GM23338 (cell line): ENCODE measurements at regions not wholly inside any gene's neighbourhood (a gene's known extent, or its start where the extent isn't known, plus 50 kb on each side); places are given as distances from the start of the nearest gene placed in this dataset.

Source experiments
- ATAC-seq: fragments of 200-7000 bp; cut with Tn5 transposase; 3 replicates; pipeline ENCODE4 v1.9.1; 2020
- DNase-seq: peaks from one replicate; pipeline ENCODE4 v3.0.0-alpha.2; 2015; ENCODE audit warnings: low spot score
- H2AFZ ChIP-seq: fragments of 200-600 bp; sonication (generic); 2 replicates; pipeline ENCODE4 v1.8.0; 2016; ENCODE audit warnings: antibody characterized with exemption, mild to moderate bottlenecking, moderate library complexity
- H3F3A ChIP-seq: fragments of 200-600 bp; sonication (generic); replicated peaks from 2 replicates; pipeline ENCODE4 v1.8.0; 2017; ENCODE audit warnings: antibody characterized with exemption, mixed run types, low read depth
- H3K27ac ChIP-seq: fragments of 200-600 bp; sonication (generic); 2 replicates; pipeline ENCODE4 v1.6.1; 2016; ENCODE audit warnings: low read depth
- H3K27me3 ChIP-seq: fragments of 200-600 bp; sonication (generic); 2 replicates; pipeline ENCODE4 v1.8.0; 2016; ENCODE audit warnings: mild to moderate bottlenecking, mixed run types, moderate library complexity; ENCODE audit not compliant: insufficient read depth
- H3K36me3 ChIP-seq: fragments of 200-600 bp; sonication (generic); 2 replicates; pipeline ENCODE4 v1.8.0; 2016; ENCODE audit warnings: mild to moderate bottlenecking; ENCODE audit not compliant: insufficient read depth
- H3K4me1 ChIP-seq: fragments of 200-600 bp; sonication (generic); 2 replicates; pipeline ENCODE4 v1.8.0; 2016; ENCODE audit warnings: mild to moderate bottlenecking, moderate library complexity; ENCODE audit not compliant: insufficient read depth
- H3K4me2 ChIP-seq: fragments of 200-600 bp; sonication (generic); 2 replicates; pipeline ENCODE4 v1.7.1; 2017; ENCODE audit warnings: mixed run types
- H3K4me3 ChIP-seq: fragments of 200-600 bp; sonication (generic); 2 replicates; pipeline ENCODE4 v1.6.1; 2016; ENCODE audit warnings: mixed run types
- H3K79me2 ChIP-seq: fragments of 200-600 bp; sonication (generic); replicated peaks from 2 replicates; pipeline ENCODE4 v1.8.0; 2017; ENCODE audit warnings: mild to moderate bottlenecking; ENCODE audit not compliant: insufficient read depth
- H3K9me2 ChIP-seq: fragments of 200-600 bp; sonication (generic); 2 replicates; pipeline ENCODE4 v1.8.0; 2017; ENCODE audit not compliant: insufficient read depth
- H4K20me1 ChIP-seq: fragments of 200-600 bp; sonication (generic); replicated peaks from 2 replicates; pipeline ENCODE4 v1.8.0; 2017; ENCODE audit warnings: mild to moderate bottlenecking; ENCODE audit not compliant: insufficient read depth
- H3K27ac Mint-ChIP-seq: 2 replicates; pipeline ENCODE4 v1.8.0; 2020; ENCODE audit warnings: inconsistent platforms, mild to moderate bottlenecking, moderate library complexity, mixed read lengths
- H3K27me3 Mint-ChIP-seq: 3 replicates; pipeline ENCODE4 v1.8.0; 2022; ENCODE audit warnings: low read depth, mild to moderate bottlenecking, moderate library complexity, mixed read lengths, inconsistent platforms; ENCODE audit not compliant: insufficient read depth, poor library complexity
- H3K36me3 Mint-ChIP-seq: 3 replicates; pipeline ENCODE4 v1.8.0; 2021; ENCODE audit warnings: low read depth, mild to moderate bottlenecking, inconsistent platforms, moderate library complexity, mixed read lengths
- H3K4me1 Mint-ChIP-seq: 3 replicates; pipeline ENCODE4 v1.8.0; 2020; ENCODE audit warnings: mild to moderate bottlenecking, inconsistent platforms, mixed read lengths
- H3K4me3 Mint-ChIP-seq: 3 replicates; pipeline ENCODE4 v1.8.0; 2021; ENCODE audit warnings: moderate library complexity, mild to moderate bottlenecking, inconsistent platforms, mixed read lengths
- H3K9me3 Mint-ChIP-seq: 3 replicates; pipeline ENCODE4 v1.8.0; 2020; ENCODE audit warnings: moderate library complexity, mild to moderate bottlenecking, inconsistent platforms, mixed read lengths
- CREB1 ChIP-seq: fragments of 250-450 bp; sonication (Bioruptor Pico); IDR thresholded peaks from 2 replicates; pipeline ENCODE4 v1.5.0; 2020; ENCODE audit warnings: low read depth, mild to moderate bottlenecking, moderate library complexity
- CTCF ChIP-seq, 2 experiments: fragments of 200-600 bp in 1 of 2; sonication (generic) in 1 of 2; conservative IDR thresholded peaks; 2 replicates each; pipeline versions ENCODE4 v1.5.1 to v1.6.1; 2016 to 2017; ENCODE audit warnings: antibody characterized with exemption in 2 of 2, low read depth in 2 of 2, mild to moderate bottlenecking in 2 of 2, moderate library complexity in 1 of 2
- ETS1 ChIP-seq: IDR thresholded peaks from 2 replicates; pipeline ENCODE4 v1.6.1; 2016; ENCODE audit warnings: antibody characterized with exemption
- EZH2 ChIP-seq: fragments of 200-600 bp; sonication (generic); IDR thresholded peaks from one replicate; pipeline ENCODE4 v1.8.0; 2017; ENCODE audit warnings: antibody characterized with exemption, mild to moderate bottlenecking, low read depth; ENCODE audit not compliant: unreplicated experiment
- EZH2phosphoT487 ChIP-seq: fragments of 200-600 bp; sonication (generic); IDR thresholded peaks from one replicate; pipeline ENCODE4 v1.8.1; 2018; ENCODE audit warnings: antibody characterized with exemption; ENCODE audit not compliant: unreplicated experiment
- JUNB ChIP-seq: IDR thresholded peaks from one replicate; pipeline ENCODE4 v1.6.1; 2016; ENCODE audit warnings: antibody characterized with exemption; ENCODE audit not compliant: unreplicated experiment
- NANOG ChIP-seq: IDR thresholded peaks from 2 replicates; pipeline ENCODE4 v1.6.1; 2016; ENCODE audit warnings: antibody characterized with exemption, borderline replicate concordance
- POLR2AphosphoS5 ChIP-seq: IDR thresholded peaks from 2 replicates; pipeline ENCODE4 v1.6.1; 2016; ENCODE audit warnings: antibody characterized with exemption, low read depth
- REST ChIP-seq: IDR thresholded peaks from one replicate; pipeline ENCODE4 v1.6.1; 2018; ENCODE audit warnings: antibody characterized with exemption; ENCODE audit not compliant: unreplicated experiment
- STAT1 ChIP-seq: IDR thresholded peaks from one replicate; pipeline ENCODE4 v1.6.1; 2016; ENCODE audit warnings: antibody characterized with exemption; ENCODE audit not compliant: unreplicated experiment
- ZNF114 ChIP-seq: fragments of 250-450 bp; sonication (Bioruptor Pico); IDR thresholded peaks from 2 replicates; pipeline ENCODE4 v1.5.0; 2020; ENCODE audit warnings: mild to moderate bottlenecking, moderate library complexity
- ZNF331 ChIP-seq: fragments of 250-450 bp; sonication (Bioruptor Pico); IDR thresholded peaks from 2 replicates; pipeline ENCODE4 v1.5.0; 2020; ENCODE audit warnings: low read depth, mild to moderate bottlenecking, moderate library complexity
- ZNF462 ChIP-seq: fragments of 250-450 bp; sonication (Bioruptor Pico); IDR thresholded peaks from 2 replicates; pipeline ENCODE4 v1.5.0; 2020; ENCODE audit warnings: mild to moderate bottlenecking, moderate library complexity

GRCh38 chr6:21871831-21872230 is 278.3 kb downstream of the SOX4 start:
- peaks cover 45% of the 10 kb centered on the region for H3K4me1 Mint-ChIP-seq
- peaks cover 7% of the 10 kb centered on the region for H3K27me3 Mint-ChIP-seq
- Histone ChIP-seq H3K36me3 (no peaks in the 10 kb centered on the region), H2AFZ (no peak overlapping the region), H3K9me2 (no peaks in the 10 kb centered on the region), H3K79me2 (peaks cover 59% of the 10 kb centered on the region), H3K4me3 (no peak overlapping the region), H3K4me1 (peaks cover 23% of the 10 kb centered on the region), H4K20me1 (peaks cover 17% of the 10 kb centered on the region), H3F3A (no peaks in the 10 kb centered on the region), H3K27ac (peak overlapping the region; percentile 53; the same call in 1 of the 2 replicates), H3K4me2 (no peak overlapping the region), H3K27me3 (no peaks in the 10 kb centered on the region)
- H3K9me3 Mint-ChIP-seq = no peaks in the 10 kb centered on the region
- peak; percentile 66 for ATAC-seq
- no peak overlapping the region for H3K27ac Mint-ChIP-seq
- DNase-seq = peak; percentile 28
- H3K4me3 Mint-ChIP-seq = no peak overlapping the region
- no peak for TF ChIP-seq ZNF114 (CRISPR knock-in tag)
- TF ChIP-seq NANOG = no peak
- no peak for TF ChIP-seq POLR2AphosphoS5
- no peak for TF ChIP-seq JUNB
- TF ChIP-seq STAT1 = no peak
- no peak for TF ChIP-seq EZH2phosphoT487
- no peak for TF ChIP-seq CTCF (conservative IDR thresholded peaks at IDR 0.05; ENCODE audit: low read depth in 2 of 2)
- TF ChIP-seq ZNF462 (CRISPR knock-in tag) = no peak
- no peak for TF ChIP-seq EZH2
- no peak for TF ChIP-seq ZNF331 (CRISPR knock-in tag)
- no peak for TF ChIP-seq CREB1 (CRISPR knock-in tag)
- no peak for TF ChIP-seq REST
- no peak for TF ChIP-seq ETS1
- H3K36me3 Mint-ChIP-seq = peaks cover 33% of the 10 kb centered on the region
